ENCODE measurements at regions not wholly inside any gene's neighbourhood (a gene's known extent, or its start where the extent isn't known, plus 50 kb on each side); places are given as distances from the start of the nearest gene placed in this dataset.

- DNase-seq (ENCODE audit: low spot score): no peak
These were observed 640.9 kb upstream of the SOX11 start for GRCh38 chr2:5051300-5051699.

GRCh38 chr2:5052905-5053304 lies 639.3 kb upstream of the SOX11 start:
- no peak for DNase-seq (ENCODE audit: low spot score)

GRCh38 chr2:5057891-5058351 lies 634.3 kb upstream of the SOX11 start:
- no peak for DNase-seq (ENCODE audit: low spot score)

- DNase-seq (ENCODE audit: low spot score): no peak
These were observed 631.2 kb upstream of the SOX11 start for GRCh38 chr2:5060956-5061355.

GRCh38 chr2:5064687-5065086 lies 627.5 kb upstream of the SOX11 start:
- DNase-seq (ENCODE audit: low spot score): no peak

- no peak for DNase-seq (ENCODE audit: low spot score)
These were observed 624.4 kb upstream of the SOX11 start for GRCh38 chr2:5067816-5068215.

- peak; percentile 3 for DNase-seq (ENCODE audit: low spot score)
These were observed 621.9 kb upstream of the SOX11 start for GRCh38 chr2:5070257-5070656.

- DNase-seq (ENCODE audit: low spot score): no peak
These were observed 617.5 kb upstream of the SOX11 start for GRCh38 chr2:5074733-5075132.

- DNase-seq (ENCODE audit: low spot score): no peak
These were observed 615.6 kb upstream of the SOX11 start for GRCh38 chr2:5076599-5076998.

- DNase-seq (ENCODE audit: low spot score): no peak
These were observed 614.6 kb upstream of the SOX11 start for GRCh38 chr2:5077479-5078089.

- DNase-seq (ENCODE audit: low spot score): no peak
These were observed 608.8 kb upstream of the SOX11 start for GRCh38 chr2:5083402-5083801.

GRCh38 chr2:5089409-5089808 lies 602.8 kb upstream of the SOX11 start:
- DNase-seq (ENCODE audit: low spot score): no peak

GRCh38 chr2:5093056-5093455 lies 599.1 kb upstream of the SOX11 start:
- DNase-seq (ENCODE audit: low spot score): no peak

- no peak for DNase-seq (ENCODE audit: low spot score)
These were observed 598.7 kb upstream of the SOX11 start for GRCh38 chr2:5093518-5093917.

- no peak for DNase-seq (ENCODE audit: low spot score)
These were observed 598.0 kb upstream of the SOX11 start for GRCh38 chr2:5094192-5094591.

GRCh38 chr2:5098286-5098685 lies 593.9 kb upstream of the SOX11 start:
- no peak for DNase-seq (ENCODE audit: low spot score)

- DNase-seq (ENCODE audit: low spot score): no peak
These were observed 589.4 kb upstream of the SOX11 start for GRCh38 chr2:5102823-5103222.

- no peak for DNase-seq (ENCODE audit: low spot score)
These were observed 580.6 kb upstream of the SOX11 start for GRCh38 chr2:5111581-5111980.

- DNase-seq (ENCODE audit: low spot score): no peak
These were observed 573.1 kb upstream of the SOX11 start for GRCh38 chr2:5119046-5119445.

GRCh38 chr2:5121121-5121520 lies 571.1 kb upstream of the SOX11 start:
- DNase-seq (ENCODE audit: low spot score): no peak

- no peak for DNase-seq (ENCODE audit: low spot score)
These were observed 570.5 kb upstream of the SOX11 start for GRCh38 chr2:5121642-5122041.

GRCh38 chr2:5123582-5124196 lies 568.5 kb upstream of the SOX11 start:
- DNase-seq (ENCODE audit: low spot score): no peak

- no peak for DNase-seq (ENCODE audit: low spot score)
These were observed 567.0 kb upstream of the SOX11 start for GRCh38 chr2:5125017-5125730.
